ENCODE measurements at regions not wholly inside any gene's neighbourhood (a gene's known extent, or its start where the extent isn't known, plus 50 kb on each side); places are given as distances from the start of the nearest gene placed in this dataset.

DNA sequence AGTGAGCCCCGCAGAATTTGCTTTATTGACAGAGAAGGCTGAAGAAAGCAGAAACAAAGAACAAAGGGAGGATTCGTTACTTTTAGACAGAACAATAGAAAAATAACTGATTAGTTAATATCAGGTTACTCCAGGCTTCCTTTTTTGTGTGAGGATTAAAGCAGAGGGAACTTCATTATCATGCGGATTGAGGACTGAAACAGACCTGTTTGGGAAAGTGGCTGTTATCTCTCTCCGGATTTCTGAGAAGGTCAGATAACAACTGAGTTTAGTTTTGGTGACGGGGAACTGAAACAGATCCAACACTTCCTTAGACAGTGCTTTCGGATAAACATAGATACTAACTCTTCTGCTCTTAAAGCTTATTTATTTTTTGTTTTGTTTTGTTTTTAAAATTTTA, 246.4 kb upstream of the ZNF507 start:
- Histone ChIP-seq H3K4me3 (no peak overlapping the region), H3K27me3 (no peaks in the 10 kb centered on the region), H3K36me3 (no peaks in the 10 kb centered on the region), H3K27ac (no peak overlapping the region), H3K4me1 (no peaks in the 10 kb centered on the region), H3K9me3 (no peaks in the 10 kb centered on the region), H3K9ac (ENCODE audit: low read depth in 2 of 2, low read length in 2 of 2) (no peak overlapping the region)
- intact Hi-C loops (cut with DNase I): no loop called here
- no peak for TF ChIP-seq CTCF (IDR thresholded peaks at IDR 0.05)
- DNase-seq: no peak

GRCh38 chr19:32101206-32101605, 244.2 kb upstream of the ZNF507 start:
- Histone ChIP-seq H3K4me3 (no peak overlapping the region), H3K27ac (no peak overlapping the region), H3K9me3 (no peaks in the 10 kb centered on the region), H3K4me1 (no peaks in the 10 kb centered on the region), H3K9ac (ENCODE audit: low read depth in 2 of 2, low read length in 2 of 2) (no peak overlapping the region), H3K27me3 (no peaks in the 10 kb centered on the region), H3K36me3 (no peaks in the 10 kb centered on the region)
- intact Hi-C loops (cut with DNase I): no loop called here
- no peak for DNase-seq
- no peak for TF ChIP-seq CTCF (IDR thresholded peaks at IDR 0.05)

- H3K27ac ChIP-seq: no peak overlapping the region
These were observed 241.9 kb upstream of the ZNF507 start for GRCh38 chr19:32103541-32103940.

GRCh38 chr19:32104153-32104849, 241.1 kb upstream of the ZNF507 start:
- DNase-seq: no peak
- intact Hi-C loops (cut with DNase I): no loop called here

More at GRCh38 chr19:32103541-32103940, 241.9 kb upstream of the ZNF507 start:
- no peak overlapping the region for H3K4me3 ChIP-seq
- no peaks in the 10 kb centered on the region for H3K27me3 ChIP-seq
- DNase-seq: no peak
- TF ChIP-seq CTCF (IDR thresholded peaks at IDR 0.05): no peak
- no peak overlapping the region for H3K9ac ChIP-seq (ENCODE audit: low read depth in 2 of 2, low read length in 2 of 2)
- H3K36me3 ChIP-seq: no peaks in the 10 kb centered on the region
- H3K4me1 ChIP-seq: no peaks in the 10 kb centered on the region
- no peaks in the 10 kb centered on the region for H3K9me3 ChIP-seq
- intact Hi-C loops (cut with DNase I): no loop called here

GRCh38 chr19:32104850-32105235, 240.6 kb upstream of the ZNF507 start:
- H3K27ac ChIP-seq: no peak overlapping the region
- no peaks in the 10 kb centered on the region for H3K36me3 ChIP-seq
- no peak for DNase-seq
- H3K4me3 ChIP-seq: no peak overlapping the region
- intact Hi-C loops (cut with DNase I): no loop called here
- H3K4me1 ChIP-seq: no peaks in the 10 kb centered on the region
- H3K9ac ChIP-seq (ENCODE audit: low read depth in 2 of 2, low read length in 2 of 2): no peak overlapping the region
- H3K27me3 ChIP-seq: no peaks in the 10 kb centered on the region
- no peaks in the 10 kb centered on the region for H3K9me3 ChIP-seq
- no peak for TF ChIP-seq CTCF (IDR thresholded peaks at IDR 0.05)

More at GRCh38 chr19:32104153-32104849, 241.1 kb upstream of the ZNF507 start:
- H3K4me3 ChIP-seq: no peak overlapping the region
- no peak overlapping the region for H3K9ac ChIP-seq (ENCODE audit: low read depth in 2 of 2, low read length in 2 of 2)
- H3K27me3 ChIP-seq: no peaks in the 10 kb centered on the region
- TF ChIP-seq CTCF (IDR thresholded peaks at IDR 0.05): no peak
- H3K4me1 ChIP-seq: no peaks in the 10 kb centered on the region
- H3K27ac ChIP-seq: no peak overlapping the region
- no peaks in the 10 kb centered on the region for H3K9me3 ChIP-seq
- H3K36me3 ChIP-seq: no peaks in the 10 kb centered on the region
